Prostate gland (tissue), 2 donors: ENCODE measurements at regions not wholly inside any gene's neighbourhood (a gene's known extent, or its start where the extent isn't known, plus 50 kb on each side); places are given as distances from the start of the nearest gene placed in this dataset.

ENCODE experiments used
- POLR2A ChIP-seq: fragments of 450-650 bp; IDR thresholded peaks from one replicate; pipeline ENCODE4 v1.6.1; 2016; ENCODE audit warnings: antibody characterized with exemption, mild to moderate bottlenecking
- TF ChIP-seq, protein P1 (sequence below), 4 experiments: fragments of 200-600 bp in 2 of 4; fragments of 450-650 bp in 2 of 4; sonication (generic) in 2 of 4; IDR thresholded peaks; 1 replicate in 3 of 4; 2 replicates in 1 of 4; pipeline ENCODE4 v1.5.1; 2016 to 2019; ENCODE audit warnings: antibody characterized with exemption in 4 of 4, mild to moderate bottlenecking in 2 of 4, moderate library complexity in 2 of 4

- no peak for TF ChIP-seq POLR2A
- TF ChIP-seq, protein P1, sequence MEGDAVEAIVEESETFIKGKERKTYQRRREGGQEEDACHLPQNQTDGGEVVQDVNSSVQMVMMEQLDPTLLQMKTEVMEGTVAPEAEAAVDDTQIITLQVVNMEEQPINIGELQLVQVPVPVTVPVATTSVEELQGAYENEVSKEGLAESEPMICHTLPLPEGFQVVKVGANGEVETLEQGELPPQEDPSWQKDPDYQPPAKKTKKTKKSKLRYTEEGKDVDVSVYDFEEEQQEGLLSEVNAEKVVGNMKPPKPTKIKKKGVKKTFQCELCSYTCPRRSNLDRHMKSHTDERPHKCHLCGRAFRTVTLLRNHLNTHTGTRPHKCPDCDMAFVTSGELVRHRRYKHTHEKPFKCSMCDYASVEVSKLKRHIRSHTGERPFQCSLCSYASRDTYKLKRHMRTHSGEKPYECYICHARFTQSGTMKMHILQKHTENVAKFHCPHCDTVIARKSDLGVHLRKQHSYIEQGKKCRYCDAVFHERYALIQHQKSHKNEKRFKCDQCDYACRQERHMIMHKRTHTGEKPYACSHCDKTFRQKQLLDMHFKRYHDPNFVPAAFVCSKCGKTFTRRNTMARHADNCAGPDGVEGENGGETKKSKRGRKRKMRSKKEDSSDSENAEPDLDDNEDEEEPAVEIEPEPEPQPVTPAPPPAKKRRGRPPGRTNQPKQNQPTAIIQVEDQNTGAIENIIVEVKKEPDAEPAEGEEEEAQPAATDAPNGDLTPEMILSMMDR (IDR thresholded peaks at IDR 0.05) = no peak
Observed at GRCh38 chr1:219534991-219535390, 77.9 kb downstream of the ZC3H11B start.
